DND-41 (cell line): ENCODE measurements at regions not wholly inside any gene's neighbourhood (a gene's known extent, or its start where the extent isn't known, plus 50 kb on each side); places are given as distances from the start of the nearest gene placed in this dataset.

Experiments
- ATAC-seq: fragments of 200-7000 bp; cut with Tn5 transposase; 3 replicates; pipeline ENCODE4 v1.9.1; 2021; ENCODE audit warnings: low read depth; ENCODE audit not compliant: insufficient read depth
- DNase-seq: peaks from one replicate; pipeline ENCODE4 v3.0.0-alpha.2; 2020
- H2AFZ ChIP-seq: 2 replicates; pipeline ENCODE4 v1.6.0; 2012; ENCODE audit warnings: low read depth, low read length
- H3K27ac ChIP-seq: 2 replicates; pipeline ENCODE4 v1.5.1; 2012; ENCODE audit warnings: low read length, inconsistent platforms
- H3K27me3 ChIP-seq: fragments of 200-600 bp; sonication (generic); 2 replicates; pipeline ENCODE4 v1.6.0; 2012; ENCODE audit warnings: low read length, mild to moderate bottlenecking, inconsistent platforms; ENCODE audit not compliant: insufficient read depth, poor library complexity
- H3K36me3 ChIP-seq: 2 replicates; pipeline ENCODE4 v1.5.1; 2012; ENCODE audit warnings: low read length, inconsistent platforms; ENCODE audit not compliant: insufficient read depth
- H3K4me1 ChIP-seq: 2 replicates; pipeline ENCODE4 v1.5.1; 2012; ENCODE audit warnings: mild to moderate bottlenecking, low read length; ENCODE audit not compliant: insufficient read depth
- H3K4me2 ChIP-seq: 2 replicates; pipeline ENCODE4 v1.6.0; 2012; ENCODE audit warnings: mild to moderate bottlenecking, moderate library complexity, low read length, inconsistent platforms; ENCODE audit not compliant: insufficient read depth
- H3K4me3 ChIP-seq, 2 experiments: fragments of 200-600 bp in 1 of 2; shearing (Covaris generic) in 1 of 2; 2 replicates each; pipeline ENCODE4 v1.5.1; 2012 to 2016; ENCODE audit warnings: inconsistent platforms in 2 of 2, low read length in 2 of 2, mild to moderate bottlenecking in 2 of 2, low read depth in 1 of 2, moderate library complexity in 1 of 2
- H3K79me2 ChIP-seq: 2 replicates; pipeline ENCODE4 v1.6.0; 2012; ENCODE audit warnings: low read length, inconsistent platforms; ENCODE audit not compliant: insufficient read depth
- H3K9ac ChIP-seq: 2 replicates; pipeline ENCODE4 v1.6.0; 2012; ENCODE audit warnings: low read depth, mild to moderate bottlenecking, inconsistent platforms, low read length, moderate library complexity
- H3K9me3 ChIP-seq: 2 replicates; pipeline ENCODE4 v1.5.1; 2012; ENCODE audit warnings: low read length, moderate library complexity, mild to moderate bottlenecking, inconsistent platforms; ENCODE audit not compliant: insufficient read depth, severe bottlenecking
- H4K20me1 ChIP-seq: 2 replicates; pipeline ENCODE4 v1.6.0; 2012; ENCODE audit warnings: low read length; ENCODE audit not compliant: insufficient read depth
- EZH2 ChIP-seq: IDR thresholded peaks from 3 replicates; pipeline ENCODE4 v1.6.1; 2012; ENCODE audit warnings: borderline replicate concordance, low read depth, mild to moderate bottlenecking, moderate library complexity, low read length, inconsistent platforms; ENCODE audit not compliant: severe bottlenecking
- TF ChIP-seq, protein P1 (sequence below): IDR thresholded peaks from 2 replicates; pipeline ENCODE4 v1.5.1; 2012; ENCODE audit warnings: borderline replicate concordance, low read length, moderate library complexity, mild to moderate bottlenecking; ENCODE audit not compliant: poor library complexity, severe bottlenecking; ENCODE audit errors: extremely low read depth

- TF ChIP-seq, protein P1, sequence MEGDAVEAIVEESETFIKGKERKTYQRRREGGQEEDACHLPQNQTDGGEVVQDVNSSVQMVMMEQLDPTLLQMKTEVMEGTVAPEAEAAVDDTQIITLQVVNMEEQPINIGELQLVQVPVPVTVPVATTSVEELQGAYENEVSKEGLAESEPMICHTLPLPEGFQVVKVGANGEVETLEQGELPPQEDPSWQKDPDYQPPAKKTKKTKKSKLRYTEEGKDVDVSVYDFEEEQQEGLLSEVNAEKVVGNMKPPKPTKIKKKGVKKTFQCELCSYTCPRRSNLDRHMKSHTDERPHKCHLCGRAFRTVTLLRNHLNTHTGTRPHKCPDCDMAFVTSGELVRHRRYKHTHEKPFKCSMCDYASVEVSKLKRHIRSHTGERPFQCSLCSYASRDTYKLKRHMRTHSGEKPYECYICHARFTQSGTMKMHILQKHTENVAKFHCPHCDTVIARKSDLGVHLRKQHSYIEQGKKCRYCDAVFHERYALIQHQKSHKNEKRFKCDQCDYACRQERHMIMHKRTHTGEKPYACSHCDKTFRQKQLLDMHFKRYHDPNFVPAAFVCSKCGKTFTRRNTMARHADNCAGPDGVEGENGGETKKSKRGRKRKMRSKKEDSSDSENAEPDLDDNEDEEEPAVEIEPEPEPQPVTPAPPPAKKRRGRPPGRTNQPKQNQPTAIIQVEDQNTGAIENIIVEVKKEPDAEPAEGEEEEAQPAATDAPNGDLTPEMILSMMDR = no peak
- TF ChIP-seq EZH2 = no peak
- Histone ChIP-seq H3K4me3 (no peak overlapping the region), H4K20me1 (no peaks in the 10 kb centered on the region), H3K4me1 (peaks cover 9% of the 10 kb centered on the region), H3K4me2 (no peak overlapping the region), H3K36me3 (no peaks in the 10 kb centered on the region), H3K27ac (no peak overlapping the region), H3K79me2 (no peaks in the 10 kb centered on the region), H3K9me3 (peaks cover 5% of the 10 kb centered on the region), H3K27me3 (no peaks in the 10 kb centered on the region), H2AFZ (peak overlapping the region; percentile 32), H3K9ac (no peak overlapping the region)
- DNase-seq = no peak
- ATAC-seq = no peak
Observed at GRCh38 chr3:27596334-27596841, 112.2 kb upstream of the SLC4A7 start.

DNA sequence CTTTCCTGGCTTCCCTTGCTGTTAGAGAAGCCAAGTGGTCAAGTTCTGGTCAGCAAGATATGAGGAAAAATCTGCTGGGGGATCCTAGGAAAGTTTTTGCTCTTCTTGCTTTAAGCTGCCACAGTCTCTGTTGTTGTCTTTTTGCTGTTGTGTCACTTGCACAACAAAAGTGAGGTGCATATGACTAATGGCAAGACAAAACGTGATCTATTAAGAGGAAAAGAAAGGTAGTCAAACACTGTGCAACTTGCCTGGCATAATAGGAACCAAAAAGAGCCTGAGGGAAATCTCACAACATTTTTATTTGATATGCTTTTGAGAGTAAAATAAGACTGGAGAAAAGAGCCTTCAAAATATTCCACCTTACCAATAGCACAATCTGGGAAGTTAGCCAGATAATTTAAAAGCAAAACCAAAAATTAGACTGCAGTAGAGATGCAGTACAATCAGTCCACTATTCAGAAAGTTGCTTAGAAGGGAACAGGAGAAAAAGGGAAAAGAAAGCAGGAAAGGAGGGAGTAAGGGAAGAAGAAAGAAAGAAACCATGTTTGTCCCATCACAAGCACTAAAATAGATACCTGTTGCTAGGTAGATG lies 110.0 kb upstream of the SLC4A7 start:
- no peak overlapping the region for H3K4me2 ChIP-seq
- no peak for ATAC-seq
- no peaks in the 10 kb centered on the region for H4K20me1 ChIP-seq

DNA sequence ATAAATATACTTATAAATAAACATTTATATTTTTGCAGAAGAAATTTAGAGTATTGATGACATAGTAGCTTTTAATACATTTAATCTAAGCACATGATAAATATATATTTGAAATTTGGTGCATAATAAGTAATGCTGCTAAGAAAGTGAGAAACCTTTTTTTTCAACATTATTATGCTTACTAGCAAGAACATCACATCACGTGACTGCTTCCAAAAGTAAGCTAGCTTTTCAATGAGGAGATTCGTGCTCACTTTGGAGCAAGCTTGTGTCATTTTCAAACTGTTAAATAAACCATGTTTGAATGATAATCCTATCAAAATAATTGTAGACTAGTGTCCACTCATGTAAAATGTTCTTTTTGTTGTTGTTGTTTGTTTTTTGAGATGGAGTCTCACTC lies 109.0 kb upstream of the SLC4A7 start:
- no peaks in the 10 kb centered on the region for H3K79me2 ChIP-seq
- H3K4me2 ChIP-seq = no peak overlapping the region
- no peak overlapping the region for H3K27ac ChIP-seq
- H3K4me3 ChIP-seq = no peak overlapping the region
- H2AFZ ChIP-seq = no peak overlapping the region
- H3K9me3 ChIP-seq = no peaks in the 10 kb centered on the region
- no peaks in the 10 kb centered on the region for H3K27me3 ChIP-seq
- ATAC-seq = no peak
- H4K20me1 ChIP-seq = no peaks in the 10 kb centered on the region
- no peak for TF ChIP-seq EZH2
- TF ChIP-seq, protein P1 = no peak
- H3K9ac ChIP-seq = no peak overlapping the region
- peaks cover 18% of the 10 kb centered on the region for H3K4me1 ChIP-seq
- H3K36me3 ChIP-seq = no peaks in the 10 kb centered on the region
- no peak for DNase-seq

More for the DNA sequence above, 110.0 kb upstream of the SLC4A7 start:
- Histone ChIP-seq H3K27me3 (no peaks in the 10 kb centered on the region), H3K4me1 (peaks cover 18% of the 10 kb centered on the region), H3K9ac (no peak overlapping the region), H3K9me3 (no peaks in the 10 kb centered on the region), H3K4me3 (no peak overlapping the region), H3K27ac (no peak overlapping the region), H3K79me2 (no peaks in the 10 kb centered on the region), H2AFZ (no peak overlapping the region), H3K36me3 (no peaks in the 10 kb centered on the region)
- no peak for DNase-seq
- TF ChIP-seq EZH2 = no peak
- TF ChIP-seq, protein P1 = no peak
